ENCODE measurements at regions not wholly inside any gene's neighbourhood (a gene's known extent, or its start where the extent isn't known, plus 50 kb on each side); places are given as distances from the start of the nearest gene placed in this dataset.

GRCh38 chr2:66862885-66863650 is 428.1 kb downstream of the MEIS1 start:
- DNase-seq (ENCODE audit: low read depth, low spot score): no peak
- no peaks in the 10 kb centered on the region for H3K9me3 ChIP-seq (replicated peaks; ENCODE audit: control insufficient read depth, insufficient read depth, low read length)
- no peaks in the 10 kb centered on the region for H3K79me2 ChIP-seq (ENCODE audit: control insufficient read depth, insufficient read depth, low read length)
- H3K4me1 ChIP-seq (ENCODE audit: control insufficient read depth, insufficient read depth, low read length): no peaks in the 10 kb centered on the region
- WGBS (ENCODE audit: insufficient coverage, insufficient replicate concordance, low lambda C conversion rate, missing lambda C conversion rate): 11% methylated on average over 6 of the region's 6 CpGs
- ChIA-PET POLR2A (no interaction called here), SMC1A (ENCODE audit: uncharacterized antibody, unreplicated experiment) (no interaction called here), RAD21 (ENCODE audit: unreplicated experiment) (no interaction called here), CTCF (interaction anchor here (0.6 to 1.1 kb wide), 2 partner anchors 20 to 337 kb away, joined by 3 to 4 read pairs; no protein-coding TSS in a partner anchor)
- H4K20me1 ChIP-seq (ENCODE audit: control insufficient read depth, insufficient read depth): no peaks in the 10 kb centered on the region
- no peak for ATAC-seq
- H3K4me3 ChIP-seq: no peak overlapping the region
- H3K9ac ChIP-seq (ENCODE audit: control insufficient read depth, insufficient read depth, low read length): no peak overlapping the region
- intact Hi-C loops (cut with micrococcal nuclease; ENCODE audit: unreplicated experiment) (no loop called here), in situ Hi-C loops (cut with MboI) (no loop called here)
- H3K27me3 ChIP-seq (replicated peaks in 1 of 2; ENCODE audit: control insufficient read depth in 2 of 2, insufficient read depth in 2 of 2, low read length in 1 of 2): no peaks in the 10 kb centered on the region
- H3K36me3 ChIP-seq (ENCODE audit: control insufficient read depth in 2 of 2, insufficient read depth in 2 of 2, low read length in 1 of 2): no peaks in the 10 kb centered on the region
- H2AFZ ChIP-seq (ENCODE audit: control insufficient read depth, low read depth, low read length): no peak overlapping the region
- TF ChIP-seq ASH2L (IDR thresholded peaks at IDR 0.05; ENCODE audit: borderline replicate concordance, low read depth) (no peak), NBN (IDR thresholded peaks at IDR 0.05) (no peak), BCL3 (IDR thresholded peaks at IDR 0.05; ENCODE audit: borderline replicate concordance, insufficient read depth, low read depth, low read length, poor library complexity, severe bottlenecking) (no peak), IKZF2 (IDR thresholded peaks at IDR 0.05) (no peak), RUNX3 (IDR thresholded peaks at IDR 0.05; ENCODE audit: low read length) (no peak), CBX5 (IDR thresholded peaks at IDR 0.05; ENCODE audit: low read depth) (no peak), E4F1 (IDR thresholded peaks at IDR 0.05; ENCODE audit: borderline replicate concordance, partially characterized antibody) (no peak)
- BruUV-seq (replicated peaks): no TSS peak
- FAIRE-seq: no peak
- H3K27ac ChIP-seq (ENCODE audit: control insufficient read depth, insufficient read depth): no peak overlapping the region
- H3K4me2 ChIP-seq (ENCODE audit: control insufficient read depth, insufficient read depth): no peak overlapping the region

Data from GM12878 (cell line).